Nephron progenitor cell (in vitro differentiated cells): ENCODE measurements at regions not wholly inside any gene's neighbourhood (a gene's known extent, or its start where the extent isn't known, plus 50 kb on each side); places are given as distances from the start of the nearest gene placed in this dataset.
A peak's percentile ranks its signal among the peaks of the same experiment; 100 is the strongest.

Experiments used
- DNase-seq: peaks from one replicate; pipeline ENCODE4 v3.0.0; 2021
- H3K27ac Mint-ChIP-seq: 2 replicates; pipeline ENCODE4 v1.8.0; 2021; ENCODE audit warnings: mild to moderate bottlenecking, moderate library complexity, mixed read lengths
- H3K27me3 Mint-ChIP-seq: 2 replicates; pipeline ENCODE4 v1.8.0; 2021; ENCODE audit warnings: mild to moderate bottlenecking, low read depth, mixed read lengths; ENCODE audit not compliant: poor library complexity
- H3K36me3 Mint-ChIP-seq: 2 replicates; pipeline ENCODE4 v1.8.0; 2021; ENCODE audit warnings: low read depth, mixed read lengths
- H3K4me1 Mint-ChIP-seq: 2 replicates; pipeline ENCODE4 v1.8.0; 2021; ENCODE audit warnings: mixed read lengths
- H3K4me3 Mint-ChIP-seq: 2 replicates; pipeline ENCODE4 v1.8.0; 2021; ENCODE audit warnings: mild to moderate bottlenecking, moderate library complexity, mixed read lengths
- H3K9me3 Mint-ChIP-seq: 2 replicates; pipeline ENCODE4 v1.8.0; 2021; ENCODE audit warnings: mild to moderate bottlenecking, moderate library complexity, mixed read lengths
- TF ChIP-seq, protein P1 (sequence below): fragments of 200-600 bp; sonication (generic); IDR thresholded peaks from 2 replicates; pipeline ENCODE4 v1.5.0; 2021; ENCODE audit warnings: antibody characterized with exemption

DNA sequence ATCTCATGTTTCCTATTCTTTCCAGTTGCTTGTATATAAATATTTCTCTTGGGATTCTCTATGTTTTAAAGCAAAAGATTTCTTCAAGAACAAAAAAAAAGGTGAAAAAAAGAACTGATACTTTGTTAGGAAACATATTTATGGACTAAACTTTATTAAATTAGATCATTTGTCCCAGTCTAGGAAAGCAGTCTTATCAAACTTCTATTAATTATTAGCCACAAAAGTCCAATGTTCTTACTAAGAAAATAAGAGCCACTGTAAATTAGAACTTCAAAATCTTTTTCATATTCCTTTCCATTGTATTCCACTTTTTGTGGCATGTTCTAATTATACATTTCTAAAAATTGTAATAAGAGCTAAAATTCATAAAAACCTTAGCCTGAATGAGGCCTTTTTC, 175.2 kb downstream of the TYW3 start:
- no peak overlapping the region for H3K27ac Mint-ChIP-seq
- no peak overlapping the region for H3K4me3 Mint-ChIP-seq
- H3K36me3 Mint-ChIP-seq, result no peaks in the 10 kb centered on the region
- DNase-seq, result no peak
- no peaks in the 10 kb centered on the region for H3K9me3 Mint-ChIP-seq
- H3K27me3 Mint-ChIP-seq, result no peaks in the 10 kb centered on the region
- TF ChIP-seq, protein P1, sequence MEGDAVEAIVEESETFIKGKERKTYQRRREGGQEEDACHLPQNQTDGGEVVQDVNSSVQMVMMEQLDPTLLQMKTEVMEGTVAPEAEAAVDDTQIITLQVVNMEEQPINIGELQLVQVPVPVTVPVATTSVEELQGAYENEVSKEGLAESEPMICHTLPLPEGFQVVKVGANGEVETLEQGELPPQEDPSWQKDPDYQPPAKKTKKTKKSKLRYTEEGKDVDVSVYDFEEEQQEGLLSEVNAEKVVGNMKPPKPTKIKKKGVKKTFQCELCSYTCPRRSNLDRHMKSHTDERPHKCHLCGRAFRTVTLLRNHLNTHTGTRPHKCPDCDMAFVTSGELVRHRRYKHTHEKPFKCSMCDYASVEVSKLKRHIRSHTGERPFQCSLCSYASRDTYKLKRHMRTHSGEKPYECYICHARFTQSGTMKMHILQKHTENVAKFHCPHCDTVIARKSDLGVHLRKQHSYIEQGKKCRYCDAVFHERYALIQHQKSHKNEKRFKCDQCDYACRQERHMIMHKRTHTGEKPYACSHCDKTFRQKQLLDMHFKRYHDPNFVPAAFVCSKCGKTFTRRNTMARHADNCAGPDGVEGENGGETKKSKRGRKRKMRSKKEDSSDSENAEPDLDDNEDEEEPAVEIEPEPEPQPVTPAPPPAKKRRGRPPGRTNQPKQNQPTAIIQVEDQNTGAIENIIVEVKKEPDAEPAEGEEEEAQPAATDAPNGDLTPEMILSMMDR, result no peak
- no peaks in the 10 kb centered on the region for H3K4me1 Mint-ChIP-seq

DNA sequence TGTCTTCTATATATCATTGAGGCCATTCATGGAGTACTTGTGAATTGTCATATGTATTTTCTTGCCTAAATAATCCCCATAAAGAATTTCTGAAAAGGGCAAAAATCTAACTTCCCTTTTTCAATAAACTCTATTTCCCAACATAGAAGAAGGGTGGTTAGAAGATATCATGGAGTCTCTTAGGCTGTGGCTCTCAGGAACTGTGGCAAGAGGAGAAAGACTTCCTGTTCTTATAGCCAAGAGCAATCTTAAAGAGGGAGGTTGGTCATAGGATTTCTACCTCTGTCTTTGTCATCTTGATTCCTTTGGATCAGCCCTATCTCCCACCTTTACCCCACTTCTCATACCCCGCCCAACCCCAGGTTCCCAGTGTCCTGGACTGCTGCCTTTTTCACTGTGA, 175.8 kb downstream of the TYW3 start:
- TF ChIP-seq, protein P1, result no peak
- no peaks in the 10 kb centered on the region for H3K4me1 Mint-ChIP-seq
- no peaks in the 10 kb centered on the region for H3K27me3 Mint-ChIP-seq
- no peaks in the 10 kb centered on the region for H3K9me3 Mint-ChIP-seq
- no peak overlapping the region for H3K27ac Mint-ChIP-seq
- DNase-seq, result no peak
- no peak overlapping the region for H3K4me3 Mint-ChIP-seq
- no peaks in the 10 kb centered on the region for H3K36me3 Mint-ChIP-seq

DNA sequence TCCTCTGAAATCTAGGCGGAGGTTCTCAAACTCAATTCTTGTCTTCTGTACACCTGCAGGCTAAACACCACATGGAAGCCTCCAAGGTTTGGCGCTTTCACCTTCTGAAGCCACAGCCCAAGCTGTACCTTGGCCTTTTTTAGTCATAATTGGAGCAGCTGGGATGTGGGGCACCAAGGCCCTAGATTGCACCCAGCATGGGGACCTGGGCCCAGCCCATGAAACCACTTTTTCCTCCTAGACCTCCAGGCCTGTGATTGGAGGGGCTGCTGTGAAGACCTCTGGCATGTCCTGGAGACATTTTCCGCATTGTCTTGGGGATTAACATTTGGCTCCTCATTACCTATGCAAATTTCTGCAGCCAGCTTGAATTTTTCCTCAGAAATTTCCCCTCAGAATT, 181.0 kb downstream of the TYW3 start:
- H3K9me3 Mint-ChIP-seq, result peaks cover 33% of the 10 kb centered on the region
- H3K4me3 Mint-ChIP-seq, result no peak overlapping the region
- peaks cover 3% of the 10 kb centered on the region for H3K27me3 Mint-ChIP-seq
- no peaks in the 10 kb centered on the region for H3K4me1 Mint-ChIP-seq
- H3K27ac Mint-ChIP-seq, result no peak overlapping the region
- H3K36me3 Mint-ChIP-seq, result no peaks in the 10 kb centered on the region
- TF ChIP-seq, protein P1, result no peak
- DNase-seq, result no peak

DNA sequence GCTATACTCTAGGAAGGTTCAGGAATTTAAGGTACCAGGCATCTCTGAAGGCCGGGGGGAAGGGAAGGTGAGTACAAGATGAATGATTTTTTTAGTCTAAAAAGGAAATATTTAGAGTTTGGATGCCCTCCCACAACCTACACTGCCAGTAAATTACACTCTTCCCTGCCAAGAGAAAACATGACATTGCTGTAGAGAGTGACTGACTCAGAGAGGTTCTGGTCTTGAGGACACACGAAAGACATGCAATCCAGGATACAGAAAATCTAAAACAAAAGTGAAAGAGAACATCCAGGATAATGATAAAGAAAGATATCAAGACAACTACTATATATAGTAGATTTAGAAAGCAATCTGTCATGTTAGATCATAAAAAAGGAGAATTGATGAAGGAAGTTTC, 200.5 kb downstream of the TYW3 start:
- H3K27ac Mint-ChIP-seq, result no peak overlapping the region
- peaks cover 6% of the 10 kb centered on the region for H3K4me1 Mint-ChIP-seq
- H3K4me3 Mint-ChIP-seq, result no peak overlapping the region
- no peak for DNase-seq
- TF ChIP-seq, protein P1, result no peak
- peaks cover 4% of the 10 kb centered on the region for H3K9me3 Mint-ChIP-seq
- H3K27me3 Mint-ChIP-seq, result no peaks in the 10 kb centered on the region
- no peaks in the 10 kb centered on the region for H3K36me3 Mint-ChIP-seq

DNA sequence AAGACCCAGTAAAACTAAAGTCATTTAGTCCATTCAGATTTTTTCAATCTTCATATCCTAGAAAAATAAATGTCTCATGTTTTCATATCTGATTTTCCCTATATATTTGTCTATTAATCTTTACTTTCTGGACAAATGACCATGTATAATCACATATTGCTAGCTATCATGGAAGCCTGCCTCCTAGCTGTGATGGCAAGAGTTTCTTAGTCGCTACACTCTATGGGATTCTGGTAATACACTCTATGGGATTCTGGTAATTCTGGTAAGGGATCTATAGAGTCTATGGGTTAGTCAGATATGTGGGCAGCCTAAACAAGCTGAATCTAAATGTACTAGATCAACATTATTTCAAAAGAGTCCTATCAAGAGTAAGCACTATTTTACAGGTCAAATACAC, 198.7 kb upstream of the LHX8 start:
- TF ChIP-seq, protein P1, result no peak
- Mint-ChIP-seq H3K36me3 (no peaks in the 10 kb centered on the region), H3K9me3 (no peaks in the 10 kb centered on the region), H3K4me3 (no peak overlapping the region), H3K4me1 (peaks cover 6% of the 10 kb centered on the region), H3K27me3 (no peaks in the 10 kb centered on the region), H3K27ac (no peak overlapping the region)
- DNase-seq, result no peak

DNA sequence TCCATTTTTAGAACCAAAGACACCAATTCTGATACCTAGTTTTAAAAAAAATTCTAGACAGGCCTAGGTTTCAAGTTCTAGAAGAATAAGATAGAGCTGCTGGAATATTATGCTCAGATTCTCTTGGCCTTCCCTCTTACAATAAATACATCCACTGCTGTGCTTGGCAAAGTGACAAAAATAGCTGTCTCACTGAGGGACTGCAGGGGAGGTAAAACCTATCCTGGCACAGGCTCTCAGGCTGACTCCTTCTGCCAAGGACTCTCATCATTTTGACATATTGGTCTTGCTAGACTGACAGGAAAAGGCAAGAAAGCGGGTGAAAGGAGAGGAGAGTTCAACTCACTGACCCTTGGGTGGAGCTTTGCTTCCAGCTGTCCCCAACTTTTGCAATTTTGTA, 197.0 kb upstream of the LHX8 start:
- TF ChIP-seq, protein P1, result no peak
- DNase-seq, result no peak
- Mint-ChIP-seq H3K4me1 (peaks cover 6% of the 10 kb centered on the region), H3K4me3 (no peak overlapping the region), H3K27me3 (no peaks in the 10 kb centered on the region), H3K36me3 (no peaks in the 10 kb centered on the region), H3K9me3 (peaks cover 8% of the 10 kb centered on the region), H3K27ac (peak overlapping the region; percentile 20)
